ENCODE measurements at regions not wholly inside any gene's neighbourhood (a gene's known extent, or its start where the extent isn't known, plus 50 kb on each side); places are given as distances from the start of the nearest gene placed in this dataset.

DNA sequence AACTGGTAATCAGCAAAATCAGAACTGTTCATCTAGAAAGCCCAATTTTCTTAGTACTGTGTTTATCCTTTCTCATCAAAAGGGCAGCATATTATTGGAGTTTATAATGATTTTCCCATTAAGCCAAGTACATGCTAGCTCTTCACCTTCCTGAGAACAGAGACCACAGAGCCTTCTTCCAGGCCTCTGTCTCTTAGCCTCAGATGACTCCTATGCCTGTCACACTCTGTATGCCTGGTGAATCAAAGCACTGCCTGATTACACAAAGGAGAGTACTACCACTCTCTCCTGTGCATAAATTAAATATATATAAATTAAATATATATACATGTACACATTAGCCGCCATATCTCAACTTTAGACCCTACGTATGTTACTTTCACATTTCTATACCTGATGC is 636.1 kb downstream of the NTRK3 start:
- Mint-ChIP-seq H3K27ac (no peak overlapping the region), H3K27me3 (no peaks in the 10 kb centered on the region), H3K9me3 (no peaks in the 10 kb centered on the region), H3K36me3 (ENCODE audit: low read depth) (no peaks in the 10 kb centered on the region), H3K4me3 (no peak overlapping the region), H3K4me1 (ENCODE audit: low read depth) (no peaks in the 10 kb centered on the region)
- intact Hi-C loops (cut with micrococcal nuclease) = no loop called here
- ChIA-PET POLR2A (no interaction called here), CTCF (no interaction called here)
- DNase-seq (no peak), ATAC-seq (no peak)
- TF ChIP-seq, protein P1, sequence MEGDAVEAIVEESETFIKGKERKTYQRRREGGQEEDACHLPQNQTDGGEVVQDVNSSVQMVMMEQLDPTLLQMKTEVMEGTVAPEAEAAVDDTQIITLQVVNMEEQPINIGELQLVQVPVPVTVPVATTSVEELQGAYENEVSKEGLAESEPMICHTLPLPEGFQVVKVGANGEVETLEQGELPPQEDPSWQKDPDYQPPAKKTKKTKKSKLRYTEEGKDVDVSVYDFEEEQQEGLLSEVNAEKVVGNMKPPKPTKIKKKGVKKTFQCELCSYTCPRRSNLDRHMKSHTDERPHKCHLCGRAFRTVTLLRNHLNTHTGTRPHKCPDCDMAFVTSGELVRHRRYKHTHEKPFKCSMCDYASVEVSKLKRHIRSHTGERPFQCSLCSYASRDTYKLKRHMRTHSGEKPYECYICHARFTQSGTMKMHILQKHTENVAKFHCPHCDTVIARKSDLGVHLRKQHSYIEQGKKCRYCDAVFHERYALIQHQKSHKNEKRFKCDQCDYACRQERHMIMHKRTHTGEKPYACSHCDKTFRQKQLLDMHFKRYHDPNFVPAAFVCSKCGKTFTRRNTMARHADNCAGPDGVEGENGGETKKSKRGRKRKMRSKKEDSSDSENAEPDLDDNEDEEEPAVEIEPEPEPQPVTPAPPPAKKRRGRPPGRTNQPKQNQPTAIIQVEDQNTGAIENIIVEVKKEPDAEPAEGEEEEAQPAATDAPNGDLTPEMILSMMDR (IDR thresholded peaks at IDR 0.05) = no peak

DNA sequence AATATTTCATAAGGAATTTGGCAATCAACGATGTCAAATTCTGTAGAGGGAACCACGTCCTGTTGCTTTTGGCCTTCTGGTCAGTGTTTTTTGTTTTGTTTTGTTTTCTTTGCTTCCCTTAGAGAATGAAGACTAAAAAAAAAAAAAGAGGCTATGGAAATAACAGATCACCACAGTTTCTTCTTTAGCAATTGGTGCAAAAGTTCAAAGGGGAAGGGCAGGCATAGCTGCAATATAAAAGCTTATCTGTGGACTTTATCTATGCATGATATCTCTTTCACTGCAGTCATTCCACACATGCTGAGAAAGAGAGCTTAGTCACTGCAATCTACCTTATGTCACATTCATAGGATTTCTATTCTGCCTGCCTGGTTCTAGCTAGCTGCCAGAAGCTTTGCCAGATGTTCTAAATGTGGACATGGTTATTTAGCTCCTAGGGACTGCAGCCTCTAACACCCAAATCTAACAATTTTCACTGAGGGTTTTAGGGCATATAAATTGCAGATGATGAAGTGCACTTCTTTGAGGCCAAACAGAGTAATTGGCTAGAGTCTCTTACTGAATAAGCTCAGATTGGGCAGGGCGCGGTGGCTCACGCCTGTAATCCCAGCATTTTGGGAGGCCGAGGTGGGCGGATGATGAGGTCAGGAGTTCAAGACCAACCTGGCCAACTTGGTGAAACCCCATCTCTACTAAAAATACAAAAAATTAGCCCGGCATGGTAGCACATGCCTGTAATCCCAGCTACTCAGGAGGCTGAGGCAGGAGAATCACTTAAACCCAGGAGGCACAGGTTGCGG is 637.2 kb downstream of the NTRK3 start:
- Mint-ChIP-seq H3K4me3 (no peak overlapping the region), H3K9me3 (no peaks in the 10 kb centered on the region), H3K27ac (no peak overlapping the region), H3K4me1 (ENCODE audit: low read depth) (no peaks in the 10 kb centered on the region), H3K27me3 (no peaks in the 10 kb centered on the region), H3K36me3 (ENCODE audit: low read depth) (no peaks in the 10 kb centered on the region)
- no peak for ATAC-seq
- CTCF ChIA-PET = no interaction called here
- POLR2A ChIA-PET = no interaction called here
- DNase-seq = no peak
- intact Hi-C loops (cut with micrococcal nuclease) = no loop called here
- TF ChIP-seq, protein P1 (IDR thresholded peaks at IDR 0.05) = no peak

DNA sequence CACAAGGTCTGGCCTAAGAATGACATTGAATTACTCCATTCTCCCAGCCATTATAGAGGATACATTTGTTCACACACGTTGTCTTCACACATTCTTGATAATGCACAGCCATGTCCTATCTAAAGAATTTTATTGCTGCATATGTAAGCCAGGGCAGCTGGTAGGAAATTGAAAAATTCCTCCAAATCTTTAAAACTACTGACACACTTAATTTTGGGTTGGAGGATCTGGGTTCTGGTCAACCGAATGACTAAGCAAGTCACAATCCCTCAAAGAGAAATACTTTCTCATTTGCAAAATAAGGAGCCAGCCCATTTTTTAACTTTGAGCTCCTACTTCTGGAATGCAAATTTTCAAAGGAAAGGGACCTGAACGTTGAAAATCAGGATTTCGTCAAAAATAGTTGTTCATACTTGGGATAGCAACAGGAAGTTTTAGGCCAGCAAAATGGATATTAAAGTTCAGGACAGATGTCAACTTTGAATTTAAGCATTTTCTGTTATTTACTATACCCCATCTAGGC is 638.3 kb downstream of the NTRK3 start:
- CTCF ChIA-PET = no interaction called here
- intact Hi-C loops (cut with micrococcal nuclease) = no loop called here
- no peak overlapping the region for H3K27ac Mint-ChIP-seq

DNA sequence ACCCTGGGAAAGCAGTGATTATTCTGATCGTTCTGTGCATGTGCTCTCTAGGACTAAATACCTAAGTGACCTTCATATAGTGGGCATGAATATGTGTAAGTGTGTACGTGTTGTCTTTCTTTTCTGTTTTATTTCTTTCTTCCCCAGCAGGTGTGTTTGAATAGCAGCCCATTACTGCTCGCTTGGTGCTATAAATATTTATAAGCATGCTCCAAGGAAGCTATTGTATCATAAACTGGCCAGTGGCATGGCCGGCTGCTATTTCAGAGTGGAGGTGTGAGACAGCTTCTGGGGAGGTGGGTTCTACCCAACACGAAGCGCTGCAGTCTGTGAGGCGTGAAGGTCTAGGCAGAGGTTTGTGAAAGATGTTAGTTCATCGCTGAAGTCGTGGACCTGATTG is 641.8 kb downstream of the NTRK3 start:
- Mint-ChIP-seq H3K27me3 (peaks cover 3% of the 10 kb centered on the region), H3K27ac (no peak overlapping the region), H3K4me1 (ENCODE audit: low read depth) (no peaks in the 10 kb centered on the region), H3K36me3 (ENCODE audit: low read depth) (no peaks in the 10 kb centered on the region), H3K9me3 (no peaks in the 10 kb centered on the region), H3K4me3 (no peak overlapping the region)
- ChIA-PET POLR2A (no interaction called here), CTCF (no interaction called here)
- TF ChIP-seq, protein P1 (IDR thresholded peaks at IDR 0.05) = no peak
- intact Hi-C loops (cut with micrococcal nuclease) = no loop called here
- ATAC-seq (no peak), DNase-seq (no peak)

More for the DNA sequence above, 638.3 kb downstream of the NTRK3 start:
- H3K4me3 Mint-ChIP-seq = no peak overlapping the region
- POLR2A ChIA-PET = no interaction called here
- peaks cover 3% of the 10 kb centered on the region for H3K27me3 Mint-ChIP-seq
- TF ChIP-seq, protein P1 (IDR thresholded peaks at IDR 0.05) = no peak
- H3K9me3 Mint-ChIP-seq = no peaks in the 10 kb centered on the region
- no peaks in the 10 kb centered on the region for H3K36me3 Mint-ChIP-seq (ENCODE audit: low read depth)
- ATAC-seq = no peak
- no peak for DNase-seq
- H3K4me1 Mint-ChIP-seq (ENCODE audit: low read depth) = no peaks in the 10 kb centered on the region

DNA sequence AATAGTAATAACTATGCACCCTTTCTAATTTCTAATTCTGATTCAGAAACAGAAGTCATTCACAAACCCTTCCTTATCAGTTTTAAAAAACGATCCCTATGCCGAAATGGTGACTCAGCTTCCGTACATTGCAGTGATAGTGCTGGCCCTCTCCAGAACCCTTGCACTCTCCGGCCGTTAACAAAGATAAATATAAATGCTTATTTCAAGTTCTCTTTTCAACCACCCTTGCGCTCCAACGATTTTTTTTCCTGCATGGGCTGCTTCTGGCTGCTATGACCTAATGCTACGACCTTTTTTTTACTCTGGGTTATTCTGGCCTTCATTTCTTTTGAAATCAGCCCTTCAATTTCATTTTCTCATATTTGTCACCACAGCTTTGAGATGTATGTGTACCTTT is 646.2 kb downstream of the NTRK3 start:
- Mint-ChIP-seq H3K36me3 (ENCODE audit: low read depth) (no peaks in the 10 kb centered on the region), H3K27me3 (peaks cover 3% of the 10 kb centered on the region), H3K4me3 (no peak overlapping the region), H3K9me3 (no peaks in the 10 kb centered on the region), H3K27ac (no peak overlapping the region), H3K4me1 (ENCODE audit: low read depth) (no peaks in the 10 kb centered on the region)
- DNase-seq = no peak
- CTCF ChIA-PET = no interaction called here
- intact Hi-C loops (cut with micrococcal nuclease) = no loop called here
- TF ChIP-seq, protein P1 (IDR thresholded peaks at IDR 0.05) = no peak
- POLR2A ChIA-PET = no interaction called here
- no peak for ATAC-seq
